ENCODE measurements at regions not wholly inside any gene's neighbourhood (a gene's known extent, or its start where the extent isn't known, plus 50 kb on each side); places are given as distances from the start of the nearest gene placed in this dataset.
"Not testable (repeated sequence)": the region's sequence is repeated elsewhere in the genome, so short reads cannot be mapped to it uniquely, and the experiment has no call there.

DNA sequence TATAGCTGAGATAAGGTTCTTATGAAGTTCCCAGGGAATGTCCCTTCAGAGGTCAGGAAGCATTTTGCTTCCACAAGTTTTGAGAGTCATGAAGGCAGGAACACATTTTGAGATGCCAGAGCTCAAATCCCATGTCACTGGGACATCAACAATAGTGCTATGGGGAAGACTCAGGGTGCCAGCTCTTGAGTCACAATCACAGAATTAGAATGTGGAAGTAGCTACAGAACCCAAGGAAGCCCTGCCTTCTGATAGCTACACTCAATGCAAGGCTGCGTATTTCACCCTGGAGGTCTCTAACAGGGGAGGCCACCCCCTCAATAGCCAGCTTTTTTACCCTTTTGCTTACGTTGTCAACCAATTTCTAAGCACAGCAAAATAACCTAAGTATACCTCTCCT is 141.3 kb downstream of the FAM72B start:
- intact Hi-C loops (cut with DNase I); DNase-seq (ENCODE audit: low spot score): not testable (repeated sequence)

GRCh38 chr1:121048293-121048752 is 135.8 kb downstream of the FAM72B start:
- DNase-seq (ENCODE audit: low spot score); intact Hi-C loops (cut with DNase I): not testable (repeated sequence)

DNA sequence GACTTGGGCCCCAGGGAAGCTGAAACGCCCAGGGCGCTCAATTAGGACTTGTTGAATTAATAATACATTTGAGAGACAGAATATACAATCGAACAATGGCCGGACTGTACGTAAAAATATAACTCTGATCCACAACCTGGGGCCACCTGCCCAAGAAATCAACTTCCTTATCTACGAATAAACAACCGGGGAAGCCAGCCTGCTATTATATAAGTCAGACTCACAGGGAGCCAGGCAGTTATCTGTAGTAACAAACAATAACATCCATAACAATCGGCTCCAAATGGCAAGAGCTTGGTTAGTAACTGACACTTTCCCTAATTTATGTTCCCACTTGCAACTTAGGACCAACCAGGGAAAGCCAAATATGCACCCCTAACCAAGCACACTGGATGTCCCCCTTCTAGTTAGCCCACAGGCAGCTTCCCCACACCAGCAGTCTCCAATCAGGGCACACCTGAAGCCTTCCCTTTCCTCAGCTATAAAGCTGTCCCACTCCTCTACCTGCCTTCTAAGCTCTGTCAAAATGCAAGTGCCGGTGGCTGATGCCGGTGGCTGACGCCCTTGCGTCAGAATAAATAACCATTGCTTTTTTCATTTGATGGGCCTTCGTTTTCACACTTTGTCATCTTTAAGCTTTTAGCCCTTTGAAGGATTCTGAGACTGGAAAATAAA is 135.2 kb downstream of the FAM72B start:
- intact Hi-C loops (cut with DNase I); DNase-seq (ENCODE audit: low spot score): not testable (repeated sequence)

DNA sequence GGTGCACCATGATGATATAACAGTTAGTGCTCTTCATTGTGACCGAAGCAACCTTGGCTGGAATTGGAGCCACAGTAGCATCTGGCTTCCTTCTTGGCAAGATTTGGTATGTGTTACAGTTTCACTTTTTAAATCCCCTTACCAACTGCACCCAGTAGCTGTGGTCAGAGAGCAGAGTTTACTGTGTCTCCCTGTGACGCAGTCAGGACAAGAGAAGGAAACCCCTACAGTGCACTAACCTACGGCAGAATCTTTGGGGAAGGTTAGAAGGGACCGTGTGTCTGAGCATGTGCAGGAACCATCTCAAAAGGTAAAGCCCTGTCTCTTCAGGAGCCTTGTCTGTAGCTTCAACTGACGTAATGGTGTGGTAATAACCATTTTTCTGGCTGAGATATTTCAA is 134.0 kb downstream of the FAM72B start:
- intact Hi-C loops (cut with DNase I); DNase-seq (ENCODE audit: low spot score): not testable (repeated sequence)

DNA sequence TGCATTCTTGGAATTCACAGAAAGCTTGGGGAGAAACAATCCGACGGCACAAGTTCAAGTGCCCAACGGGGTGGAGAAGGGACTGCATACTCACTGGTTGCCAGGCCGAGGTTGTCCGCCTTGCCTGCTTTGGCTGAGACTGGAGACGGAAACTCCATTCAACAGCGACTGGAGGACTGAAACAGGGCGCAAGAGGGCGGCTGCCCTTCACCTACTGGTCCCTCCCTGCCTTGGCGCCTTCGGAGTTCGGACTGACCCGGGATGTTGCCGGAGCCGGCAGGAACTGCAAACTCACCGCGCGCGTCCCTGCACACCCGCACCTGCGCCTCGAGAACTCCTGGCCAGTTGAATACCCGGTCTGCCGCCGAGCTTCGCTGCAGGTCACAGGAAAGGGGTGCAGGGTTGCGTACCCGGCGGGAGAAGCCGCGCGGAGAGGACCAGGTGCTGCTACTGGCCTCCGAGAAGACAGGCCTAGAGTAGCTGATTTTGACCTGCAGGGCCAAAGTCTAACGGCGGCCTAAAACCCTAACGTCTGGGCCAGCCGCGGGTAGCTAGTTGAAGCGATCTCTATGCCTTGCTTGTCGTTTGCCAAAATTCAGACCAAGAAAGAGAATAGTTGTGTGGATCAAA is 132.9 kb downstream of the FAM72B start:
- DNase-seq (ENCODE audit: low spot score); intact Hi-C loops (cut with DNase I): not testable (repeated sequence)

DNA sequence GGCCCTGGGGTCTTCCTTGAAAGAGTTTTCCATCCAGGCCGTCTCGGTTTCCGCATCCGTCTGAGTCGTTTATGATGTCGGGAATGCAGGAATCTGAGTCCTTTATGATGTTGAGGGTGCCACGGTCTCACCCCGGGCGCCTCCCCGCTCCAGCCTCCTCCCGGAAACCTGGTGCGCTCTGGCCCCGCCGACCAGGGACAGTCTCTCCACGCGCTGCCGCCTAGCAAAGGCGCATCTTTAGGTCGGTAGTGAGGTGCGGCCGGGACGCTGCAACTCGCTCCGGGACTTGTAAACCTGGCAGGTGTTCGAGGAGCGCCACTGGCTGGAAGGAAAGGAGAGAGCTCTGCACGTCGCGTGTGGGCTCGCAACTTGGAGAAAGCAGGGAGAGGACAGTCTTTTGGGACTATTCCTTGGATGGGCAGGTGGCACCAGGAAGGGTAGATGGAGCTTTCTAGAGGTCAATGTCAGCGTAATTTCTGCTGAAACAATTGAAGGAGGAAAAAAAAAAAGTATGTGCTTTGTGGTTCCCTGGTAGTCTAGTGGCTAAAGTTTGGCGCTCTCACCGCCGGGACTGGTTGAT is 132.0 kb downstream of the FAM72B start:
- intact Hi-C loops (cut with DNase I) = not testable (repeated sequence)

DNA sequence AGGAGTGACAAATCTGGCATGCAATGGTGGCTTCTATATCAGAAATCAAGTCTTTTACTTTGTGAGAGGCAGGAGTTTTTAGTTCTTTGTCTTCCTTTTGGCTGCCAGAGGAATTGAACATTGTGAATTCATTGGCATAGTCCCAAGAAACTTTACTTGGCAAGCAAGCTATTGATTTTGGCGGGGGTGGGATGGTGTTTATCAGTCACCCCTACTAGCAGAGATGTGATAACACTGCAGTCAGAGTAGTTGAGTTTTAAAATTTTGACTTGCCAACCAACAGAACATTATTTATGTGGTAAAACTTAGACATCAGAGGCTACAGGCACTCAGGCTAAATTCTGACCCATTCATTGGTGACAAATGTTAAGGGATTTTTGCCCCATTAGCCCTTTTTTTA is 129.2 kb downstream of the FAM72B start:
- DNase-seq (ENCODE audit: low spot score); intact Hi-C loops (cut with DNase I): not testable (repeated sequence)

More for the DNA sequence above, 132.0 kb downstream of the FAM72B start:
- DNase-seq (ENCODE audit: low spot score) = not testable (repeated sequence)

DNA sequence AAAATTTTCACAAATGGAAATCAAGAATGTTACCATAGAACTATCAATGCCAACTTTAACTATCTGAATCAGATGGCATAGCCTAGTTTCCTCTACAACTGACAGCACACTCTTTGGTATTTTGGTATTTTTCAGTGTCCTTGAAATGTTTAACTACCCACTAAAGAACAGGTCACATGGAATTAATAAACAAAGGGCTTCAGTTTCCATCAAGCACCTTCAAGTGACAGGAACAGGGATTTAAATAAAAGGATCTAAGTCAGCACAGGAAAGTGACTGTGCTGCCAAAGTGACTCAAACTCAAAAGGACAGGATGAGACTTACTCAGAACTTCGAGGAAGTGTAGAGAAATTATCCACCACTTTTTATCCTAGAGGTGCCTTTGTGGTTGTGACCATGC is 117.2 kb downstream of the FAM72B start:
- intact Hi-C loops (cut with DNase I); DNase-seq (ENCODE audit: low spot score): not testable (repeated sequence)

DNA sequence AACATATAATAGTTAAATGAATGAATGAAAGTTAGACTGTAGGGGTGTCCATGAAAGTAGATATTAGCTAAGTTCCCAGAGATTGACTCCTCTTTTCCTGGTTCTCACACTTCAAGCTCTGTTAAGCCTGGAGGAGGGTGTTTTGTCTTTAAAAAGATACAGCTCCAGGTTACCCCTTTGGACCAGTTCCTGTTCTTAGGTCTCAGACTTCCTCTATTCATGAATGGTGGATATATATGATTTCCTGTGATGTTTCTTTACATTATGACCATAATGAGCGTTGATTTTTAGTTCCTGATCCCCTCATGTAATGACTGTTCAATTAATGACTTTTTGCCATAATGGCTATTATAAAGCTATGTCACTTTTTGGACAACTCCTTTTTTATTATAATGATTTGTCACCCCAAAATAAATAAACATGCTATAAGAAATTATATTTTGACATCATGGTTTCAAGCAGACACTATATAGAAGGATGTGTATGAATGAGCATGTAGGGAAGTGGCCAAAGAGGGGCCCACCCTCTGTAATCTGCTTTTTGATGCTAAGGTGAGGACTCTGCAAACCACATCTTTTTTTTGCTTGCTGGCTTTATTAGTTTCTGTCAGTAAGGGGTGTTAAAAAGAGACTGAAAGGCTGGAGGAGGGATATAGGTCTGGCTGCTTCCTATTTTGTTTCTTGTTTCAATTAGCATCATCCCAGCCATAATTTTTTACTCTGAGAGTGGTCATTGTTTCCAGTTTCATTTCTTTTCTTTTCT is 115.2 kb downstream of the FAM72B start:
- intact Hi-C loops (cut with DNase I); DNase-seq (ENCODE audit: low spot score): not testable (repeated sequence)

DNA sequence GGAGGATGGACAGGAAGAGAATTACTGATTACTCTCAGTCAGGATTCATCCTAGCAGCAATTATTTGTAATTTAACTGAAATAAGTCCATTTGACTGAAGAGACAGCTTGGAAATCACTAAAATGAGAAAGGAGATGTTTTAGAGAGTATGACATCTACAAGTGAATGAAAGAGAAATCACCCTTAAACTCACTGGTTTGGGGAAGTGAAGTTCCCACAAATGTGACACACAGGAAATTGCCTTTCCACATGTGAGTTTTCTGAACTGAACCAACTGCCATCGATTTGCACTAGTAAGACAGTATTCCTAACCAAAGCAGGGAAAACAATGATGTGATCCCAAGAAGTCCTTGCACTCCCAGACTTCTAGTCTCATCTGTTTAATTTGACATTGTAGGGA is 110.3 kb downstream of the FAM72B start:
- intact Hi-C loops (cut with DNase I); DNase-seq (ENCODE audit: low spot score): not testable (repeated sequence)

GRCh38 chr1:121075254-121075805 is 108.8 kb downstream of the FAM72B start:
- DNase-seq (ENCODE audit: low spot score); intact Hi-C loops (cut with DNase I): not testable (repeated sequence)

DNA sequence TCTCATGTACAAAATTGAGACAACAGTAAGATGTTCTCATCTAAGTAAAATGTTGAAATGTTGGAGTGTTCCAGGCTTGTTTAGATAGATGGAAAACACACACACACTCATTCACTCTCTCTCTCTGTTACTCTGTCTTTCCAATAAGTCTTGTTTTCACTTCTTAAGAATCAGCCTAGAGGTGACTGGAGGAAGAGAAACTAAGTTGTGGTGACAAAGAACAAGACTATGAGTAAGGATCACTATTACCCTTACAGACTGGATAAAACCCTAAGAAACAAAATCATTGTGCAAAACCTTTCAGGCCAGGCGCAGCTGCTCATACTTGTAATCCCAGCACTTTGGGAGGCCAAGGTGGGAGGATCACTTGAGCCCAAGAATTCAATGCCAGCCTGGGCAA is 107.5 kb downstream of the FAM72B start:
- DNase-seq (ENCODE audit: low spot score) = not testable (repeated sequence)

GRCh38 chr1:121079655-121080054 is 104.5 kb downstream of the FAM72B start:
- intact Hi-C loops (cut with DNase I); DNase-seq (ENCODE audit: low spot score): not testable (repeated sequence)

More for the DNA sequence above, 107.5 kb downstream of the FAM72B start:
- intact Hi-C loops (cut with DNase I) = not testable (repeated sequence)

- DNase-seq (ENCODE audit: low spot score); intact Hi-C loops (cut with DNase I): not testable (repeated sequence)
These were observed 103.8 kb downstream of the FAM72B start for GRCh38 chr1:121080197-121080903.

GRCh38 chr1:121080904-121081264 is 103.3 kb downstream of the FAM72B start:
- intact Hi-C loops (cut with DNase I); DNase-seq (ENCODE audit: low spot score): not testable (repeated sequence)

DNA sequence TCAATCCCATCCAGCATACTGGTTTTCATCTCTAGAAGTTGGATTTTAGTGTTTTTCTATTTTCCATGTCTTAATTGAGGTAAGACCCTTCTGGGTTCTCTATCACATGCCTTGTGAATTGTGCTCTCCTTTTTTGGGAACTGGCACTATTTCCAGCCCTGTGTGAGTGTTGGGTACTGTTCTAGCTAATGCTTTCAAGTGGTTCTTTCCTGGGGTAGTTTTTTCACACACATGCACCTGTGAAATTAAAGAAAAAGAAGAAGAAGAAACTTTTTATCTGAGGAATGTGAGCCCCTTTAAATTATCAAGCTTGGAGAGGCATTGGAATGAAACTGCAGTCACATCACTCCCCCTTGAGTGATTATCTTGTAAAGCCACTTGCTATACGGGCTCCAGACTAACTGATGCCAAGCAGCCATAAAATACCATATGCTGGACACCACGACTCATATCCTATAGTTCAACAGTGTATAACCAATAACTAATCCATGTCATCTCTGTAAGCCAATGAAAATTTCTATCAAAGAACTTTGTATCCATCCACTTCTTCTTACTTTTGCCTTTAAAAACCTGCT is 102.4 kb downstream of the FAM72B start:
- intact Hi-C loops (cut with DNase I) = not testable (repeated sequence)

GRCh38 chr1:121082995-121083394 is 101.1 kb downstream of the FAM72B start:
- intact Hi-C loops (cut with DNase I); DNase-seq (ENCODE audit: low spot score): not testable (repeated sequence)

More for the DNA sequence above, 102.4 kb downstream of the FAM72B start:
- not testable (repeated sequence) for DNase-seq (ENCODE audit: low spot score)

DNA sequence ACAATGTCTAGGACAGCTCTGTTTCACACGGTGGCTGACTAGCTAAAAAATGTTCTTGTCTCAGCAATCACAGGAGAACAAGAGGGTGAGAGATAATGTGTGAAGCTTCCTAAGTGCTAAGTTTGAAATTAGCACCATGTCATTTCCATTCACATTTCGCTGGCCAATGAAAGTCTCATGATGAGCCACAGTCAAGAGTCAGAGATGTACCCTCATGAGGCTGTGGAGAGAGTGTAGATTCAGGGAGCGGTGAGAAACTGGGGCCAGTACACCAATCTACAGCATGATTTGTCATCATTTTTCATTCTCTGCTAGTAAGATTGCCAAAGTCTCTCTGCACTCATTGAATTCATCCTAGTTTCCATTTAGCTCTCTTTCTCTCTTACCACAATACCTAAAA is 97.9 kb downstream of the FAM72B start:
- intact Hi-C loops (cut with DNase I); DNase-seq (ENCODE audit: low spot score): not testable (repeated sequence)

Data from posterior vena cava (tissue), 2 donors.